Mesenteric fat pad (tissue), 1 donor: ENCODE measurements at regions not wholly inside any gene's neighbourhood (a gene's known extent, or its start where the extent isn't known, plus 50 kb on each side); places are given as distances from the start of the nearest gene placed in this dataset.
"Not testable (repeated sequence)": the region's sequence is repeated elsewhere in the genome, so short reads cannot be mapped to it uniquely, and the experiment has no call there.

Source experiments
- DNase-seq: peaks from one replicate; pipeline ENCODE4 v3.0.0-alpha.2; 2020; ENCODE audit warnings: low spot score
- donor health status: DM: yes; HTN: yes; CAD: no.

DNA sequence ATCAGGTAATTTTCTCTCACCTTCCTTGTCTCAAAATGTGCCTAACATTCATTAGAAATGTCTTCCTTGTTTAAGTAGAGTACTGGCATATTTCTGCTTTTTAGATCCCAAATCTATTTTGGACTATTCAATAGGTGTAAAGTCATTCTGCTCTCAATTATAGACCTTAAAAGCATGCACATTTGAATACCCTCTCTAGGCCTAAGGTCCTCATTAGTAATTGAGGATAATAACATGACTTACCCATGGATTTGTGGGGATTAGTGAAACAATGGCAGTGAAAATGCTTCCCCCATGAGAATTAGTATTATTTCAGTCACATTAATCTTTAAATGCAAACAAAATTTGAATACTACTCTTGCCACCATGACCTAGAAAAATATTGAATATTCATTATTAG lies 1073.0 kb upstream of the CELF2 start:
- DNase-seq = no peak

DNA sequence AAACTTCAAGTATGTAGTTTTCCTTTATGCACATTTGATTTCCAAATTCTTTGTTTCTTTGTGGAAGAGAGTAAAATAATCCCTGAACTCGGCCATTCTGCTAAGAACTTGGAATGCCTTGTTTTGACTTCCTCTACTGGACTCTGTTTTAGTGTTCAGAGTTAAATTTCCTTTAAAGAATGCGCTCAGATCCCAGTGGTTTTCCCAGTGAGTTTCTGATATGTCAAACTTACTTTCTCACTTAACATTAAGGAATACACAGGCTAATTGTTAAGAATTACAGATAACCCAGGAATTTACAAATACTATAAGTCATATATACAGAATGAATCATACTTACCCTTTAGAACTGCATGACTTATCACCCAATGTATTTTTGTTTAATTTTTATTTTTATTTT lies 1067.6 kb upstream of the CELF2 start:
- no peak for DNase-seq

DNA sequence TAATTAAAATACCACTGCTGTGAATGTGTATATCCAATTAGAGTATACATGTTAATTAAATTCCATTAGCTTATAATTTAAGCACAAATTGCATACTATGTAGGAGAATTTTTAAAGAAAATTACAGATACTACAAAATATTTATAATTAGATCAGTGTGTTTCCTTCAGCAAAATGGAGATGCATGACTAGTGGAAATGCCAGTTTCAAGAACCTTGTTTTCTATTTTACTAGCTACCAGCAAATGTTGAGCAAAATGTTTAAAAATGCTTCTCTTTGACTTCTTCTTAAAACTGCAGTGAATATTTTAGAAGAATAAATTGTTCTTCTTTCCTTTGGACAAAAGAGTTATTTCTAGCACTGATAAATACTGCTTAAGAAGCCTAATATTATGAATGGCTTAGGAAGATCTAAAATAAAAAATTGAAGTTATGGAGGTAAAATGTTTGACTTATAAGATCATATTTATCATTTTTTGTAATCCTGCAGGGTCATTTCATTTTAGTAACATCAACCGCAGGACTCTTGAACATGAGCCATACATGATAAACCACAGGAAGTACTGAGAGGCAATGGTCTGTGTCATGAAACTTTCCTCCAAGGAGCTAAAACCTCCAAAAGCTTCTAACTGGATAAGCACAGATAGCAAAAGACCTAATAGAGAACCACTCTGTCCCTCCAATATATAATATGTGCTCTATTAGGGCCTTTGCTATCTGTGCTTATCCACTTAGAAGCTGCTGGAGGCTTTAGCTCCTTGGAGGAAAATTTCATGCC lies 1066.0 kb upstream of the CELF2 start:
- no peak for DNase-seq

DNA sequence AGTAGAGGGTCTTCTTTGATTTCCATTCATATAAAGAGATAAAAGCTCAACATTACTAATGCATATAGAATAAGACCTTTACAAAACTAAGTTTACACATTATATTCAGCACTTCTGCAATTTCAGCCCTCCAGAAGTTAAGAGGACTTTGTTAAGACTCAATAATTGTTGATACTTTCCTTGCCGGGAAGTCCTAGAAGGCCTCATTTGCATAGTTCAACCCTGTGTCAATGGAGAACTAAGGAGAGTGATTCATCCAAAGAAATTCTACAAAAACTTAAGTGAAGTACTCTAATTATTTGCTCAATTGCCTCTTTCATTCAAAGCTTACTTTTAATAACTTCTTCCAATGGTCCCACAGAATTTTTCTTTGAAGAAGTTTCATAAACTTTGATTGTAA lies 1060.3 kb upstream of the CELF2 start:
- no peak for DNase-seq

DNA sequence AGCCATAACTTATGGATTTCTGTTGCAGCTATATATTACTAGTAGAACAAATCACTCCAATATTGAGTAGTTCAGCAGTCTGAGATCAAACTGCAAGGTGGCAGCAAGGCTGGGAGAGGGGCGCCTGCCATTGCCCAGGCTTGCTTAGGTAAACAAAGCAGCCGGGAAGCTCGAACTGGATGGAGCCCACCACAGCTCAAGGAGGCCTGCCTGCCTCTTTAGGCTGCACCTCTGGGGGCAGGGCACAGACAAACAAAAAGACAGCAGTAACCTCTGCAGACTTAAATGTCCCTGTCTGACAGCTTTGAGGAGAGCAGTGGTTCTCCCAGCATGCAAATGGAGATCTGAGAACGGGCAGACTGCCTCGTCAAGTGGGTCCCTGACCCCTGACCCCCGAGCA lies 1059.8 kb upstream of the CELF2 start:
- not testable (repeated sequence) for DNase-seq

DNA sequence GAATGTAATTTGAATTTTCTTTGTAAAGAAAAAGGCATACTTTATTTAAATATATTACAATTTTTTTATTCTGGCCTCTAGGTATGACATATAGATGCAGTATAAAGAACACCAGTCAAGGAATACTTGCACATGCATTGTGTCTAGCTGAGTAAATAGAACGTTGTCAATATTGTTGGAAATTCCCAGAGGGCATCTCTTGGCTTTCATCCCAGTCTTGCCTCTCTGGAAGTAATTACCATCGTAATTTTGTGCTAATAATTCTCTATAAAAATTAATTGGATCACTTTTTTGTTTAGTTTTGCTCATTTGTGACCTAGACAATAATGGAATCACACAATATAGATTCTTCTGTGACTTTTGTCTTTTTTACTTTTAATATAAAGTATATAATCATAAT lies 1052.3 kb upstream of the CELF2 start:
- no peak for DNase-seq

DNA sequence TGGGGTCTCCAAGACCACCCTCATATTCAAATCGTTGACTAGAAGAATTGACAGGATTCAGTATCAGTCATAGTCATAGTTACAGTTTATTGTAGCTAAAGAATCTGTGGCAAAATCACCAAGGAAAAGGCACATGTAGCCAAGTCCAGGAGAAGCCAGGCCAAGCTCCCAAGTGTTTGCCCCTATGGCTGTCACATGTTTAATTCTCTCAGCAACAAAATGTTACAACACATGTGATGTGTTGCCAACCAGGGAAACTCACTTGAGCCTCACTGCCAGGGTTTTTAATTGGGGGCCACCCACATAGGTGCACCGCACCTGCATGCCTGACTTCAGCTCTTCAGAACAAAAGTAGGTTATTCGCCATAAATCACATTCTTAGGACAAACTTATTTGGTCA lies 1030.9 kb upstream of the CELF2 start:
- DNase-seq = no peak

DNA sequence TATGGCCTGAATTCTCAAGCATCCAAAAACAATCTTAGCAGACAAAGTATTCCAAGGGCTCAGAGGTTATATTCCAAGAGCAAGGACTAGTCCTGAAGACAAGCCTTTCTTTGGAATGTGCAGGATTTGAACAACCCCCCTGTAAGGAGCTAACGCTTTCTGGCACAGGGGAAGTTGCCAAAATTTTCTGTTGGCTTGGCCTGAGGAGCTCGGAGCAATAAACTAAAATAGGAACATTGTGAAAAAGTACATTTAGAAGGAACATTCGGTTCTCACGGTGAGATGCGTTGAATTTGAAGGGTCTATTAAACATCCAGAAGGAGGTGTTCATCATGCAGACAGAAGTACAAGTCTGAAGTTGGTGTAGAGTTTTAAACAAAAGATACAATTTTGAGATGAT lies 1030.5 kb upstream of the CELF2 start:
- DNase-seq = no peak

DNA sequence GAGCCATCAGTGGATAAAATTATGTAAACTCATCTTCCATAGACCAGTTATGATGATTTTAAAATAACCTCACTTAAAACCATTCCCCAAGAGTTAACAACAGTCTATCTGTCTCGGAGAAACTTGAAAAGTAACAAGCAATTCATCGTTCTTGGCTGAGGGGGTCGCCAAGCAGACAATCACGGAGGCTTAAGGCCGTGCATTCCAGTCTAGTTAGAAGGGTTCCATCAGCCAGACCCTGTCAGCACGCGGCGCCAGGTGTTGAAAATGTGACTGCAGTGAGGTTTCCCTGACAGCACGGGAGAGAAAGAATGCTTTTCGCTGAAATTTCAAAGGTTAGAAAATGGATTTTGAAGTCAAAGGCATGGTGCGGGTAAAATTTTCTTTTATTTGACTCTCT lies 1025.0 kb upstream of the CELF2 start:
- DNase-seq = no peak

DNA sequence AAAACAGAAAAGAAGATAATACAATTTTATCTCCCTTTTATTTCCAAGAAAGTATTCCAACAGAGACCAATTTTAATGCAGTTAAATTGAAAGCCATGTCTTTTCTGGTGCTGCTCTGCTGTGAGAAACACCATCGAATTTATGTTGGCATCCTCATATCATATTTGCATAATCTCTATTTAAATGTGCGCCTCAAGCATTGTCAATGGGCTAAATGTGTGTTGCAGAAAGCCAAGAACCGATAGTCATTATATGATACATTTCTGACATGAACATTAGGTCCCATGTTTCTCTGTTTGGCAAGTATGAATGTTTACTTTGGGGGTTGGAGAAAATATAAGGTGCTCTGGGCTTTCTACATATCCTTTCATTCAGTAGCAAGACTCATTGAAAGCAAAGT lies 1023.5 kb upstream of the CELF2 start:
- DNase-seq = no peak

DNA sequence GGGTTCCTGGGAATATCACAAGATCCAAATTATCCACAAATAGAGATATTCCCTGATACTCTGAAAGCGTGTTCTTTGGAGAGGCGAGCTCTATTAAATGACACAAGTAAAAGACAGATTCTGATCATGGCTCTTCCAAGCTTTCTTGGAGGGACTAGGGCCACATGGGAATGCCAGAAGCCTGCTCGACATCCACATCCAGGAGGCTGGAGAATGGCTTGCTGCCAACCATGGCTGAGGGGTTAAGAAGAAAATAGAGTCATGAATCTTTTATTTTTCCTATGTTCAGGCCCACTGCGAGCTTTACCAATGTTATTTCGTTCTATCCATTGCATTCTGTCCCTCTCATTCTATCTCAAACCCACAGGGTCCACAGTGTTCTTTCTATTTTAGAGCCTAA lies 1018.0 kb upstream of the CELF2 start:
- no peak for DNase-seq

DNA sequence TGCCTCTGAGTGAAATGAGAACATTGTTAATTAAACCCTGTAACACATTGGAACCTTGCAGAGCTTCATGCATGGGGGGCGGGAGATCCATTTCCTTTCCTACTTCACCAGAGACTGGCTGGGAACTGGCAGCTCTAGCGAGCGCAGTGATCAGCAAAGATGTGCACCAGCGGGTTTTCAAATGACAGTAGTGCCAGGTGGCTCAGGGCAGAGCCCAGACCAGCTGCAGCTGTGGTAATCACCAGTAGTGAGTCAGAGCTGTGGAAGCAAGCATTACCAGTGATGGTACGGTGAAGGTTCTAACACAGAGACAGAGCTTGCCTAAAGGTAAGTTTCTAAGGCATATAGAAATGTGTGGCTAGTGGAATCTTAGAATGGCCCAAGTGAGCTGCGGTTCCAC lies 1009.7 kb upstream of the CELF2 start:
- DNase-seq = no peak

DNA sequence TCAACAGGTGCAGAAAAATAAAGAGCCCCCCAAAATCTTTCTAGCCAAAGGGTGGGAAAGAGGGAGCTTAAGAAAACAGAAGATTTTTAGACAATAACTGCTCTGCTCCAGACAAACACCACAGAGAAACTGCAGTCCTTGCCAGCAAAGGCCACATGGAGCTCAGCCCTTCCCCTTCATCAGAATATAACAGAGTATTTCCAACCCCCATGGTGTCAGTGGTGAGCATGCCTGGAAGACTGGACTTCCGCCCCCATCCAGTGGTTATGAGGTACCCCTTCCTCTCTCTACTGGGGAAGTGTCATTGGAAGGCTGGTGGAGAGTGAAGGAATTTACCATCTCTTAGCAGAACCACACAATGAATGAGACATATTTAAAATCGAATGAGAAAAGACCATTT lies 1007.3 kb upstream of the CELF2 start:
- DNase-seq = no peak

DNA sequence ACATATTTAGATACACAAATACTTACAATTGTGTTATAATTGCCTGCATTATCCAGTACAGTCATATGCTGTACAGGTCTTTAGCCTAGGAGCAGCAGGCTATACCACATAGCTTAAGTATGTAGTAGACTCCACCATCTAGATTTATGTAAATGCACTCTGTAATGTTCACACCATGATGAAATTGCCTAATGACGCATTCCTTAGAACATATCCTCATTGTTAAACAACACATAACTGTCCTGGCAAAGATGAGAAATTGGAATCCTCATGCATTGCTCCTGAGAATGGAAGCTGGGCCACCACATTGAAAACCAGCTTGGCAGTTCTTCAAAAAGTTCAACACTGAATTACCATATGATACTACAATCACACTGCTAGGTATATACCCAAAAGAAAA lies 1002.8 kb upstream of the CELF2 start:
- DNase-seq = no peak

DNA sequence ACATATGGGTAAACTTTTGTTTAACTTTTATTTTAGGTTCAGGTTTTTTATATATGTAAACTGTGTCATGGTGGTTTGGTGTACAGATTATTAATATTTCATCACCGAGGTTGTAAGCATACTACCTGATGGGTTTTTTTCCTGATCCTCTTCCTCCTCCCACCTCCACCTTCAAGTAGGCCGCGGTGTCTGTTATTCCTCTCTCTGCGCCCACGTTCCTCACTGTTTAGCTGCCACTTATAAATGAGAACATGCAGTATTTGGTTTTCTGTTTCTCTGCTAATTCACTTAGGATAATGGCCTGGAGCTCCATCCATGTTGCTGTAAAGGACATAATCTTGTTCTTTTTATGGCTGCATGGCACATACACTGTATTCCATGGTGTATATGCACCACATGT lies 1000.0 kb upstream of the CELF2 start:
- DNase-seq = no peak

DNA sequence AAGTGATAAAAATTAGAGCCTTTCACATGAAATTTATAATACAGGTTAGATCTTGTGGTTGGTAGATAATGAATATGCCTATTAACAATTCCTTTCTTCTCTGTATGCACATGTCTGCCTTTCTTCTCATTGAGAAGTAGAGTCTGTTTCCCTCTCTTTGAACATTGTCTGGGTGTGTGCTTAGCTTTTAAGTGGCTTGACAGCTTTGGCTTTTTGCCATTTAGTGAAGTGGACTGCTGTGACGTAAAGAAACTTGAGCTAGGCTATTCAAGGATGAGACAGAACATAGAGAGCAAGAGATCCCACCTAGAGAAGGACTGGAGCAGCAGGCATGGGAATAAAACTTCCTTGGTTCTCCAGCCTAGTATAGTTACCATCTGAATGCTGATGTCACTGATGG lies 996.7 kb upstream of the CELF2 start:
- no peak for DNase-seq

DNA sequence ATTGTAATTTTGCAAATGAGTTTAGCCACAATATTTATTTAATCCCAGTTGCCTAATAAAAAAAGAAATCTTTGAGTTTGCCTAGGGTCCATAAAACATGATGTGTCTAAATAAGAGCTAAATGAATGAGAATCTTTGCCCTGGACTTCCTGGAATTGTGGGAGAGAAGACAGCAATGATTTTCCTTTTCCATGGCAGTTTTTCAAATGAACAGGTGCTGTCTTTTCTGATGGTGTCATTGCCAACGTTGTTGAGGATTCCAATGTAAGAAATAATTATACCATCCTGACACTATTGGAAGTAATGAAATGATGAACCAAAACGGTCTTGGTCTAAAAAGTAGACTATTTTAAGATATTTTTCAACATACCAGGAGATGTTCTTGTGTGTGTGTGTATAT lies 984.7 kb upstream of the CELF2 start:
- no peak for DNase-seq

DNA sequence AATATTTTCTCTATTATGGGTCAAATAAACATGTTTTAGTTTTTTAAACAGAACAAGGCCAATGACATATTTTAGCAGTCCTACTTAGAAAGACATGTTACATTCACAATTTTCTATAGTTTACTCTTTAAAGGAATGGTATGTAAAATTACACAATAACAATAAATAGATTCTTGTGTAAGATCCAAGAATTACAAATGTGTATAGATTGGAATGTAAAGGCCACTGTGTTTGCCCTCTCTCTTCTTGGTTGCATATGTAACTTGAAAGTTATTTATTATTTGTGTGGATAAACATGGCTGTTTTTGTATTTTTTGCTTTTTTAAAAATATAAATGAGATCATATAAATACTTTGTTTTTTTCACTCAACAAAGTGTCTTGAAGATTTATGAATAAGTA lies 979.3 kb upstream of the CELF2 start:
- no peak for DNase-seq

DNA sequence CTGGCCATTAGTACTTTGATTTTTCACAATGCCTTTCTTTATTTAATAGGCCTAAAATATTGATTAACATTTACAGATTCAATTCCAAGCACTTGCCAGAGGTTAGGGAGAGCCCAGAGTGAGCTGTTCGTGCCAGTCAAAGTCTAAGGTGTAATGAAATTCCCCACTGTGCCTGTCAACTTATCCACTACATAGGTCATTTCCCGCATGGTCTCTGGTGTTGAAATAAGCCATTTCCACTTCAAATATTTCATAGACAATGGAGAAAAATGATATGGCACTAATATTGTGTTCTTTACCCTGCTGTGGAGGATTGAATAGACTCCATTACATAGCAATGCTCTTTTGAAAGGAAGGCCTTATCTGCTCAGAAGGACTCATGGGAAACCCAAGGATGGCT lies 978.1 kb upstream of the CELF2 start:
- no peak for DNase-seq

DNA sequence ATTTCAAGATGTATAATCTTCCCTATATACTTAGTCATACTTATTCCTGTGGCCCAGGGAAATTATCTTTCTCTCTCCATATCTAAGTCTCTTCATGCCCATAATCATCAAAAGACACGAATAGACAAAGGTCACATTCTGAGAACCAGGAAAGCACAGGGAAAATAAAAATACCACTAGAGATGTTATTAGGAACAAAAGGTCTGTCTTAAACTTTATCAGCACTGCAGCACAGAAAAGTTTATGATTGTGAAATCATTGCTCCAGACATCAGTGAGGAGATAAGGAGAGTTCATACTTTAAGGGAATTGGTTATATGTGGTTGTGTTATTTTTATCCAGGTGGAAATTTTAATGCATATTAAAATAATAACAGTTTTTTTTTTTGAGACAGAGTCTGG lies 974.6 kb upstream of the CELF2 start:
- DNase-seq = no peak

DNA sequence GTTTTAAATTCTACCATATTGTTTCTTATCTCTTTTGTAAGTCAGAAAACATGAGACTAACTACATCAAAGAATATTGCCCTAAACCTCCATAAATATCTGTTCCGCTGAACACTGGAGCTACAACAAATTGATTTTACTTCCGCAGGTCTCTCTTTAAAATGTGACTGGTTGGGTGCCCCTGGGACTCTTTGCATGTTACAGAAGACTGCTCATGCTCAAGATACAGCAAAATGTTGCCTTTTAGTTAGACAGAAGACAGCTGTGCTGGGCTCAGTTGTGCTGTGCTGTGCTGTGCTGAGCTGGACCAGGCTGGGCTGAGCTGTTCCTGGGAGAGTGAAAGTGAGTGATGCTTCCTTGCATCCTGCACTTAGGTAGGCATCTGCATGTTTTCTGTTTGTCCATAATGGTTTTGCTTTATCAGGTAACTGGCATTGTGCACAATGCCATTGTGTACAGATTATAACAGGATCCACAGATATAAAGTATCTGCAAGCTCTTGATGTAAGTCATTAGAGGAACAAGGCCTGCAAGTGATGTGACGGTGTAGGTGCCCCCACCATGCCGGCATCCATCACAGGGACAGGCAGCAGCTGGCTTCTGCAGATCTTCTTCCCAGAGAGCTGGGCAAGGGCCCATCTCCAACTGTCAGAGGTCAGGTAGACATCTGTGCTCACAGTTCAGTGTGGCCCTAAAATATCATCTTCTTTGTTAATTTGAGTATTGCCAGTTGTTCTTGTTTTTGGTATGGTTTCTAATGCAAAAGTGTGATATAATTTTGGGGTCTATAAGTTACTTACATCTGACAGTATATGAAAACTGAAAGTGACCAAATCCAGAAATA lies 972.5 kb upstream of the CELF2 start:
- DNase-seq = no peak

DNA sequence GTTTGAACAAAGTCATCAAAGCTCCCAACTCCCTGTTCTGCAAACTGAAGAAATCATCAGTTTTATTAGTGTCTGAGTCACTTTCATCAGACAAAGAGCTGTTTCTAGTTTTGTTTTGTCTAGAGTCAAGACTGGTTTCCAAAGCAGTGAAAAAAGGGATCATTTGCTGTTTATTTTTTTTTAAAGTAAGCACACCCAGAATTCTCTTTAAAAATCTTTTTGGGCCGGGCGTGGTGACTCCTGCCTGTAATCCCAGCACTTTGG lies 972.0 kb upstream of the CELF2 start:
- DNase-seq = no peak

DNA sequence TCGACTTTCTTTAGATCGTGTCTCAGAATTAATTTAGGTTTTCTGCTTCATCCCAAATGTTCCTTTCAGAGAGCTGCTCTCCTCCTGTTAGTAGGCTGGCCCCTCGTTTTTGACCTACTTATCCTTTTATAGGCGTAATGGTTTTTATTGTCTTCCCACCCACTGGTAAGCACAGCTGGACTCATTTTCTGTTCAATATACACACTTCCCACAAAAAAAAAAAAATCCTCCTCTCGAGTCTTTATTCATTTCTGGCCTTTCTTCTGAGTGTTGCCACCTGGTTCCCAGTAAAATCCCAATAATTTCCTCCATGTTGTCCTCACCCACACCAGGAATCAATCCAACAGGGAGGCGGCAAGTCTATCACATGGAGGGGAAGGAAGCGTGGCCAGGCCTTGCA lies 970.2 kb upstream of the CELF2 start:
- no peak for DNase-seq
